KMS-11 (cell line): ENCODE measurements at regions not wholly inside any gene's neighbourhood (a gene's known extent, or its start where the extent isn't known, plus 50 kb on each side); places are given as distances from the start of the nearest gene placed in this dataset.

ENCODE experiments used
- H2AFZ ChIP-seq: fragments of 200-600 bp; sonication (generic); 2 replicates; pipeline ENCODE4 v1.6.1; 2016; ENCODE audit warnings: antibody characterized with exemption, mixed run types, low read depth
- H3K27ac ChIP-seq: fragments of 200-600 bp; sonication (generic); 2 replicates; pipeline ENCODE4 v1.6.1; 2016; ENCODE audit warnings: mild to moderate bottlenecking, mixed run types
- H3K27me3 ChIP-seq: fragments of 200-600 bp; sonication (generic); 2 replicates; pipeline ENCODE4 v1.6.1; 2017; ENCODE audit warnings: mild to moderate bottlenecking, low read depth, mixed run types, moderate library complexity; ENCODE audit not compliant: insufficient read depth
- H3K36me3 ChIP-seq: fragments of 200-600 bp; sonication (generic); 2 replicates; pipeline ENCODE4 v1.6.1; 2017; ENCODE audit warnings: mild to moderate bottlenecking, mixed run types; ENCODE audit not compliant: insufficient read depth
- H3K4me1 ChIP-seq: fragments of 200-600 bp; sonication (generic); 2 replicates; pipeline ENCODE4 v1.6.1; 2016; ENCODE audit warnings: mild to moderate bottlenecking, low read depth, mixed run types; ENCODE audit not compliant: poor library complexity, severe bottlenecking
- H3K4me2 ChIP-seq: fragments of 200-600 bp; sonication (generic); 2 replicates; pipeline ENCODE4 v1.7.0; 2016; ENCODE audit warnings: mild to moderate bottlenecking, mixed run types
- H3K4me3 ChIP-seq: fragments of 200-600 bp; sonication (generic); IDR thresholded peaks from 2 replicates; pipeline ENCODE4 v1.6.1; 2017; ENCODE audit warnings: low read depth, low read length, mixed read lengths; ENCODE audit not compliant: insufficient read depth
- H3K79me2 ChIP-seq: fragments of 200-600 bp; sonication (generic); 2 replicates; pipeline ENCODE4 v1.6.1; 2016; ENCODE audit warnings: low read depth, mixed run types; ENCODE audit not compliant: insufficient read depth
- H3K9ac ChIP-seq: fragments of 200-600 bp; sonication (generic); 2 replicates; pipeline ENCODE4 v1.6.1; 2016; ENCODE audit warnings: mild to moderate bottlenecking, mixed run types
- H4K20me1 ChIP-seq: fragments of 200-600 bp; sonication (generic); 2 replicates; pipeline ENCODE4 v1.6.1; 2016; ENCODE audit warnings: mild to moderate bottlenecking, mixed run types; ENCODE audit not compliant: insufficient read depth
- CTCF ChIP-seq: fragments of 200-600 bp; sonication (generic); conservative IDR thresholded peaks from 2 replicates; pipeline ENCODE4 v1.6.1; 2017; ENCODE audit warnings: low read depth, mild to moderate bottlenecking, antibody characterized with exemption, low read length, moderate library complexity, mixed read lengths

- H3K4me1 ChIP-seq = no peaks in the 10 kb centered on the region
- no peak overlapping the region for H3K4me3 ChIP-seq
- H3K36me3 ChIP-seq = no peaks in the 10 kb centered on the region
- no peaks in the 10 kb centered on the region for H3K79me2 ChIP-seq
- no peaks in the 10 kb centered on the region for H4K20me1 ChIP-seq
- H3K4me2 ChIP-seq = no peak overlapping the region
- TF ChIP-seq CTCF = no peak
- H3K27ac ChIP-seq = no peak overlapping the region
- H3K9ac ChIP-seq = no peak overlapping the region
- H3K27me3 ChIP-seq = no peaks in the 10 kb centered on the region
- no peak overlapping the region for H2AFZ ChIP-seq
These were observed 1325.8 kb upstream of the PRMT6 start for GRCh38 chr1:105730701-105731100.

- Histone ChIP-seq H2AFZ (no peak overlapping the region), H3K4me2 (no peak overlapping the region), H3K27ac (no peak overlapping the region), H4K20me1 (no peaks in the 10 kb centered on the region), H3K4me1 (no peaks in the 10 kb centered on the region), H3K79me2 (no peaks in the 10 kb centered on the region), H3K9ac (no peak overlapping the region), H3K36me3 (no peaks in the 10 kb centered on the region), H3K27me3 (no peaks in the 10 kb centered on the region), H3K4me3 (no peak overlapping the region)
- no peak for TF ChIP-seq CTCF
These were observed 1320.1 kb upstream of the PRMT6 start for GRCh38 chr1:105736349-105736748.

DNA sequence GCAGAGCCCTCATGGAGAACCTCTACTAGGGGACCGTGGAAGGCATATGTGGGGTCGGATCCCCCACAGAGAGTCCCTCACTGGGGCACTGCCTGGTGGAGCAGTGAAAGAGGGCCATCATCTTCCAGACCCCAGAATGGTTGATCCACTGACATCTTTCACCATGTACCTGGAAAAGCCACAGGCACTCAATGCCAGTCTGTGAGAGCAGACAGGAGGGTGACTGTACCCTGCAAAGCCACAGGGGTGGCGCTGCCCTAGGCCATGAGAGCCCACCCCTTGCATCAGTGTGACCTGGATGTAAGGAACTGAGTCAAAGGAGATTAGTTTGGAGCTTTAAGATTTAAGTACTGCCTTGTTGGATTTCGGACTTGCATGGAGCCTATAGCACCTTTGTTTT is 1276.7 kb upstream of the PRMT6 start:
- no peak for TF ChIP-seq CTCF
- Histone ChIP-seq H3K4me2 (no peak overlapping the region), H3K27me3 (no peaks in the 10 kb centered on the region), H4K20me1 (no peaks in the 10 kb centered on the region), H3K9ac (no peak overlapping the region), H3K79me2 (no peaks in the 10 kb centered on the region), H2AFZ (no peak overlapping the region), H3K27ac (no peak overlapping the region), H3K36me3 (no peaks in the 10 kb centered on the region), H3K4me1 (no peaks in the 10 kb centered on the region), H3K4me3 (no peak overlapping the region)

GRCh38 chr1:105785021-105785420 is 1271.5 kb upstream of the PRMT6 start:
- H3K4me3 ChIP-seq = no peak overlapping the region
- H3K4me2 ChIP-seq = no peak overlapping the region
- H3K79me2 ChIP-seq = no peaks in the 10 kb centered on the region
- H3K27me3 ChIP-seq = no peaks in the 10 kb centered on the region
- H3K9ac ChIP-seq = no peak overlapping the region
- H2AFZ ChIP-seq = no peak overlapping the region
- H3K27ac ChIP-seq = no peak overlapping the region
- no peaks in the 10 kb centered on the region for H4K20me1 ChIP-seq
- TF ChIP-seq CTCF = no peak
- H3K4me1 ChIP-seq = no peaks in the 10 kb centered on the region
- H3K36me3 ChIP-seq = no peaks in the 10 kb centered on the region
